ENCODE measurements at regions not wholly inside any gene's neighbourhood (a gene's known extent, or its start where the extent isn't known, plus 50 kb on each side); places are given as distances from the start of the nearest gene placed in this dataset.

DNA sequence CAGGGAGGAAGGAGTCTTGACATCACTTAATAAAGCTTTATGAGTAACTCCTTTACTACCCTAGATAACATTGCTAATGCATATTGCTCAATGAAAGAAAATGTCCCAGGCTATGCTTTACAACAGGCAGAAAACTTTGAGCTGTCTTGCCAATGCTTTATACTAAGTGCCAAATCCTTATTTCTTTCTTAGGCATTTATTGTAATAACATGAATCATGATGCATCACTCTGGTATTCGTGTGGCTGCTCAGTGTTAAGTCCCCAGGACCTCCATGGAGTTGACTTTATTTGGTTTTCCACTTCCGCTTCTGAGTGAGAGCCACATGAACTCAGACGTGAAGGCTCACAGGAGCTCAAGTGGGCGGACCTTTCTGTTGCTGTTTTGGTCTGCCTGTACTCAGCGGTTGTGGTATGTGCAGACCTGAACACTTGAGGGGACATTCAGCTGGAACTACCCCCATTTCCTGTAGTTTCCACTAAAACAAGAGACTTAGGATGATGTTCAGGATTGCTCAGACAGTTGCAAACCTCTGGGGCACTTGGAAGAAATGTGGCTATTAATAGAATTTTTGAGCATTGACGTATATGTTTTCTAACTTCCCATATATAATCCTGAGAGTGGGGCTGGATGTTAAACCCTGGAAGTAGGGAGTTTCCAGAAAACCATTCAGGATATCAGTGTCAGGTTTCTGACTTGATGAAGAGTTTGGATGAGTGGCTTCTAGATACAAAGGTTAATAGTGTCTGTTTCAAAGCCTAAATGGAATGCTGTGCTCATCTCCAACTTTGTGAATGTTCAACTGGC lies 258.6 kb downstream of the MSRB3 start:
- intact Hi-C loops (cut with DNase I) = no loop called here
- H3K27ac ChIP-seq = peak overlapping the region in 2 of 10 donors; percentile 33 to 42
- no peak overlapping the region for H3K4me3 ChIP-seq
- WGBS, 2 donors = 29 to 34% methylated on average over 6 of the region's 6 CpGs
- H3K4me1 ChIP-seq = peaks cover 0 to 10% (median 0%) of the 10 kb centered on the region in 9 donors
- no peaks in the 10 kb centered on the region for H3K27me3 ChIP-seq
- H3K36me3 ChIP-seq = no peaks in the 10 kb centered on the region
- H3K9me3 ChIP-seq = peaks cover 0 to 32% (median 17%) of the 10 kb centered on the region in 11 donors
- DNase-seq (peak in 1 of 2 donors; percentile 14), ATAC-seq (peak in 7 of 8 donors; percentile 45 to 93 (median 83))
- TF ChIP-seq, protein P1, sequence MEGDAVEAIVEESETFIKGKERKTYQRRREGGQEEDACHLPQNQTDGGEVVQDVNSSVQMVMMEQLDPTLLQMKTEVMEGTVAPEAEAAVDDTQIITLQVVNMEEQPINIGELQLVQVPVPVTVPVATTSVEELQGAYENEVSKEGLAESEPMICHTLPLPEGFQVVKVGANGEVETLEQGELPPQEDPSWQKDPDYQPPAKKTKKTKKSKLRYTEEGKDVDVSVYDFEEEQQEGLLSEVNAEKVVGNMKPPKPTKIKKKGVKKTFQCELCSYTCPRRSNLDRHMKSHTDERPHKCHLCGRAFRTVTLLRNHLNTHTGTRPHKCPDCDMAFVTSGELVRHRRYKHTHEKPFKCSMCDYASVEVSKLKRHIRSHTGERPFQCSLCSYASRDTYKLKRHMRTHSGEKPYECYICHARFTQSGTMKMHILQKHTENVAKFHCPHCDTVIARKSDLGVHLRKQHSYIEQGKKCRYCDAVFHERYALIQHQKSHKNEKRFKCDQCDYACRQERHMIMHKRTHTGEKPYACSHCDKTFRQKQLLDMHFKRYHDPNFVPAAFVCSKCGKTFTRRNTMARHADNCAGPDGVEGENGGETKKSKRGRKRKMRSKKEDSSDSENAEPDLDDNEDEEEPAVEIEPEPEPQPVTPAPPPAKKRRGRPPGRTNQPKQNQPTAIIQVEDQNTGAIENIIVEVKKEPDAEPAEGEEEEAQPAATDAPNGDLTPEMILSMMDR (IDR thresholded peaks at IDR 0.05) = no peak

DNA sequence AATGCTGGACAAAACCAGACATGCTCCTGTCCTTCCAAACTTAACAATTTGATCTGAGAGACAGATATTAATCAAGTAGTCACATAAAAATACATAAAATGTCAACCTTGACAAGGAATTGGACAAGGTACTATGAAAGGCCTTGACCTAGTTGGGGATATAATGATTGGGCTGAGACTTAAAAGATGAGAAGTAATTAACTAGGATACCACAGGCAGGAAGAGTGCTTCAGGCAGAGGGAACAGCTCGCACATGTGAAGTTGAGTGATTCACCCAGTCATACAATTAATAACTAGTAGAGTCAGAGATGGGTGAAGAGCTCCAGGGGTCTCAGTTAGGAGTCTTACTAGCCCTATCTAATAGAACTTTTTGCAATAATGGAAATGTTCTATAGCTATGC lies 259.5 kb downstream of the MSRB3 start:
- Histone ChIP-seq H3K27ac (peak overlapping the region in 1 of 10 donors; percentile 42), H3K36me3 (no peaks in the 10 kb centered on the region), H3K9me3 (peaks cover 0 to 32% (median 17%) of the 10 kb centered on the region in 11 donors), H3K27me3 (no peaks in the 10 kb centered on the region), H3K4me1 (peaks cover 0 to 4% (median 0%) of the 10 kb centered on the region in 9 donors), H3K4me3 (no peak overlapping the region)
- TF ChIP-seq, protein P1 (IDR thresholded peaks at IDR 0.05) = no peak
- intact Hi-C loops (cut with DNase I) = no loop called here
- WGBS, 2 donors = 94 to 100% methylated on average over 1 of the region's 1 CpG
- ATAC-seq (no peak), DNase-seq (no peak)

DNA sequence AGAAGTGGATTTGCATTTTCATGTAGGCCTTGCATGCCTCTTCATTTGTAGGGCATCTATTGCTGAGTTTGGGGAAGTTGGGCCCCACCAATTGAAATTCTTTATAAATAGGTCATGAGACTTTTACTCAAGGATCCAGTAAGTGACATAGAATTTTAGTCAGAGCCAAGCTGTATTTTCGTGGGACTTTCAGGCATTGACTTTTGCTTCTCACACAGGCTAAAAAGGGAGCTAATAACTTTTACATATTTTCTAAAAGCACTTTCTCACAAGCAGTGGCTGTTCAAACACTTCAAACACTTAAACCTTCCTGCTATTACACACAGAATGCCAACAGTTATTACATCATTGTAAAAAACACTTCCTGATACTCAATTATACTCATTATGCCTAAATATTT lies 260.5 kb downstream of the MSRB3 start:
- TF ChIP-seq, protein P1 (IDR thresholded peaks at IDR 0.05) = no peak

DNA sequence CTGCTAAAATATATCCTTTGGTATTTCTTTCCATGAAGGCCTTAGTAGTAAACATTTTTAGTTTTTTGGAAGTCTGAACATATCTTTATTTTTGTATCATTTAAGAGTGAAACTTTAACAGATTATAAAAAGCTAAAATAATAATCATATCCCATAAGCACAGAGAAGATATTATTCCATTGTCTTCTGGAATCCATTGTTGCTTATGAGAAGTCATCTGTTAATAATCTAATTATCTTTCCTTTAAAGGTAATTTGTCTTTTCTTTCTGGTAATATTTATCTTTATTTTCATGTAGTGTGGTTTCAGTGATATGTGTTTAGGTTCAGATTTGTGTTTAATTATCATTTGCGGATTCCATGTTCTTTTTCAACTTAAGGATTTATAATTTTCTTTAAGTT lies 261.7 kb downstream of the MSRB3 start:
- no peak for DNase-seq
- TF ChIP-seq, protein P1 (IDR thresholded peaks at IDR 0.05) = no peak
- H3K36me3 ChIP-seq = no peaks in the 10 kb centered on the region
- 95 to 98% methylated on average over 1 of the region's 1 CpG for WGBS, 2 donors
- no peak overlapping the region for H3K27ac ChIP-seq
- intact Hi-C loops (cut with DNase I) = no loop called here
- no peak overlapping the region for H3K4me3 ChIP-seq
- ATAC-seq = no peak
- no peaks in the 10 kb centered on the region for H3K27me3 ChIP-seq
- H3K9me3 ChIP-seq = peaks cover 0 to 32% (median 17%) of the 10 kb centered on the region in 11 donors
- peaks cover 0 to under 1% (median 0%) of the 10 kb centered on the region in 9 donors for H3K4me1 ChIP-seq

More for the DNA sequence above, 260.5 kb downstream of the MSRB3 start:
- Histone ChIP-seq H3K27ac (no peak overlapping the region), H3K9me3 (peaks cover 0 to 32% (median 17%) of the 10 kb centered on the region in 11 donors), H3K4me1 (no peaks in the 10 kb centered on the region), H3K36me3 (no peaks in the 10 kb centered on the region), H3K27me3 (no peaks in the 10 kb centered on the region), H3K4me3 (no peak overlapping the region)
- DNase-seq = no peak
- no peak for ATAC-seq
- intact Hi-C loops (cut with DNase I) = no loop called here
- 75 to 77% methylated on average over 1 of the region's 1 CpG for WGBS, 2 donors

Data from heart right ventricle (tissue), 16 donors.